ENCODE measurements at regions not wholly inside any gene's neighbourhood (a gene's known extent, or its start where the extent isn't known, plus 50 kb on each side); places are given as distances from the start of the nearest gene placed in this dataset.
A peak's percentile ranks its signal among the peaks of the same experiment; 100 is the strongest.

DNA sequence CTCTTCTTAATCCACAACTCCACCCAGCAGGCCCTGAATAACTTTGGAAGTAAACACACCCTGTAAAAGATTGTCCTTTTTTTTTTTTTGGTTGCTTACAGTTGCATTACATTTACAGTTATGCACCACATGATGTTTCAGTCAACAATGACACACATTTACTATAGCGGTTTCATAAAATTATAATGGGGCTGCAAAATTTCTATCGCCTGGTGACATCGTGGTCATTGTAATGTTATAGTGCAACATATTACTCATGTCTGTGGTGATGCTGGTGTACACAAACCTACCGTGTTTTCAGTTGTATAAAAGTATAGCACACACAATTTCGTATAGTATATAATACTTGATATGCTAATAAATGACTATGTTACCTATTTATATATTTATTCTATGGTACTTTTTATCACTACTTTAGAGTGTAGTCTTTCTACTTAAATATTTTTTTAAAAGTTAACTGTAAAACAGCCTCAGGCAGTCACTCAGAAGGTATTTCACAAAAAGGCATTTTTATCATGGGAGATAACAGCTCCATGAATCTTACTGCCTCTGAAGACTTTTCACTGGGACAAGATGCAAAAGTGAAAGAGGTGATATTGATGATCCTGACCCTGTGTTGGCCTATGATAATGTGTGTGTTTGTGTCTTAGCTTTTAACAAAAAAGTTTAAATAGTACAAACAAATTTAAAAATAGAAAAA is 695.4 kb upstream of the CDH18 start:
- Mint-ChIP-seq H3K9me3 (ENCODE audit: low read depth) (peaks cover 3% of the 10 kb centered on the region), H3K36me3 (ENCODE audit: low read depth) (no peaks in the 10 kb centered on the region), H3K4me1 (ENCODE audit: low read depth) (peaks cover 10% of the 10 kb centered on the region), H3K27ac (ENCODE audit: unreplicated experiment) (no peak overlapping the region), H3K27me3 (ENCODE audit: low read depth) (peaks cover 12% of the 10 kb centered on the region), H3K4me3 (ENCODE audit: unreplicated experiment) (no peak overlapping the region)
- no peak for DNase-seq (ENCODE audit: low spot score)
- TF ChIP-seq, protein P1, sequence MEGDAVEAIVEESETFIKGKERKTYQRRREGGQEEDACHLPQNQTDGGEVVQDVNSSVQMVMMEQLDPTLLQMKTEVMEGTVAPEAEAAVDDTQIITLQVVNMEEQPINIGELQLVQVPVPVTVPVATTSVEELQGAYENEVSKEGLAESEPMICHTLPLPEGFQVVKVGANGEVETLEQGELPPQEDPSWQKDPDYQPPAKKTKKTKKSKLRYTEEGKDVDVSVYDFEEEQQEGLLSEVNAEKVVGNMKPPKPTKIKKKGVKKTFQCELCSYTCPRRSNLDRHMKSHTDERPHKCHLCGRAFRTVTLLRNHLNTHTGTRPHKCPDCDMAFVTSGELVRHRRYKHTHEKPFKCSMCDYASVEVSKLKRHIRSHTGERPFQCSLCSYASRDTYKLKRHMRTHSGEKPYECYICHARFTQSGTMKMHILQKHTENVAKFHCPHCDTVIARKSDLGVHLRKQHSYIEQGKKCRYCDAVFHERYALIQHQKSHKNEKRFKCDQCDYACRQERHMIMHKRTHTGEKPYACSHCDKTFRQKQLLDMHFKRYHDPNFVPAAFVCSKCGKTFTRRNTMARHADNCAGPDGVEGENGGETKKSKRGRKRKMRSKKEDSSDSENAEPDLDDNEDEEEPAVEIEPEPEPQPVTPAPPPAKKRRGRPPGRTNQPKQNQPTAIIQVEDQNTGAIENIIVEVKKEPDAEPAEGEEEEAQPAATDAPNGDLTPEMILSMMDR (IDR thresholded peaks at IDR 0.05), result no peak

DNA sequence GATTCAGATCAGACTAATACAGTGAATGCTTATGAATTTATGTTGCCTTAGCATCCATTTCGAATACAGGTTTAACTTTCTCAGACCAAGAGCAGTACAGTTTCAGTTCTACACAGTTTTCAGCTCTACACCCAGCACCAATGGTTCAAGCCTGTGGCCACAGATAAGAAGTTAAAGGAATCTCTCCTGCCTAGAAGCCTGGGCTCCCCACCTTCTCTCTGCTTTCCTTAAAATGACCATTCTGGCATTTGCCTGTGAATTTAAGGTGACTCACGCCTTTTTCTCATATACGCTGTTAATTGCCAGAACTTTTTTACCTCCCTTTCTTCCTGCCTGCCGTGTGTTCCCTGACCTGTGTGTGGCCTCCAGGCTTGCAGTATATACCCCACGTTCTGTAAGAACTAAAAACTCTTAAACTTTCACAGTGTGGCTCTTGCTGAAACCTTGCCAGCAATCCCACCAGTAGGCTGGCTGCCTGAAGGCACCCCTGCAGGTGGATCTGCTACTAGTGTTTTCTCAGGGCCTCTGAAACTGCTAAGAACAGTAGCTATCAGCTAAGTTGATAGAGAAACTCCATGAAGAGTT is 692.8 kb upstream of the CDH18 start:
- Mint-ChIP-seq H3K36me3 (ENCODE audit: low read depth) (no peaks in the 10 kb centered on the region), H3K9me3 (ENCODE audit: low read depth) (peaks cover 3% of the 10 kb centered on the region), H3K27ac (ENCODE audit: unreplicated experiment) (no peak overlapping the region), H3K27me3 (ENCODE audit: low read depth) (no peaks in the 10 kb centered on the region), H3K4me3 (ENCODE audit: unreplicated experiment) (no peak overlapping the region), H3K4me1 (ENCODE audit: low read depth) (peaks cover 10% of the 10 kb centered on the region)
- TF ChIP-seq, protein P1 (IDR thresholded peaks at IDR 0.05), result no peak
- DNase-seq (ENCODE audit: low spot score), result no peak

DNA sequence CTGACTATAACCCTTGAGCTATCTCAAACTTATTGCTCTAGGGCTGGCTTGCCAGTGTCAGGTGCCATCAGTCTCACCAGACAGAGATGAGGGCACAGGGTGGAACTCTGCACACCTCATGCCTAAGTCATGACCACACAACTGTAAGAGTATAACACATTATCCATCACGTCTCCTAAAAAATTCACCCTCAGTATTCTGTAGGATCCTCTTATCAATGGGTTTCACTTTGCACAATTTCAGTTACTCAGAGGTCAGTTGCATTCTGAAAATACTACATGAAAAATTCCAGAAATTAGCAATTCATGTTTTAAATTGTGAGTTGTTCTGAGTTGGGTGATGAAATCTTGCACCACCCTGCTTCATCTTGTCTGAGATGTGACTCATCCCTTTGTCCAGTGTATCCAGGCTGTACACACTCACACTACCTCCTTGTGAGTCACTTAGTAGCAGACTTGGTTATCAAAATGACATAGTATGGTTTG is 690.9 kb upstream of the CDH18 start:
- TF ChIP-seq, protein P1 (IDR thresholded peaks at IDR 0.05), result no peak
- Mint-ChIP-seq H3K9me3 (ENCODE audit: low read depth) (peaks cover 3% of the 10 kb centered on the region), H3K27me3 (ENCODE audit: low read depth) (no peaks in the 10 kb centered on the region), H3K4me3 (ENCODE audit: unreplicated experiment) (no peak overlapping the region), H3K4me1 (ENCODE audit: low read depth) (peaks cover 10% of the 10 kb centered on the region), H3K27ac (ENCODE audit: unreplicated experiment) (peak overlapping the region; percentile 92), H3K36me3 (ENCODE audit: low read depth) (no peaks in the 10 kb centered on the region)
- no peak for DNase-seq (ENCODE audit: low spot score)

DNA sequence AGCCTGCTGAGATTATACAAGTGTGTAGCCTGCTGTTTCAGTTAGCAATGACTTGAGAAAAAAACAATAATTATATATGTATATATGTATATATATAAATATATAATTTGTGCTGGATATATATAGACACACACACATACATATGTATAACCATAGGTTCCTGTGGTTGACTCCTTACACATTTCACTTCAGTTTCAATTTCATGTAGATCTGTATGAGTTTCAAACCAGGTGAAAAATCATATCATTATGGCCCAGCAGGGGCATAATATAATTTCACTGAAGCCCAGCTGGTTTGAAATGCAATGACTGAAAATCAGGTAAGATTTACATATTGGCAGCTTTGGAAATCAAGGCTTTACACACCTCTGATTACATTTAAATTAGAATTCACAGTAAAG is 690.4 kb upstream of the CDH18 start:
- peaks cover 10% of the 10 kb centered on the region for H3K4me1 Mint-ChIP-seq (ENCODE audit: low read depth)
- peaks cover 3% of the 10 kb centered on the region for H3K9me3 Mint-ChIP-seq (ENCODE audit: low read depth)
- H3K27ac Mint-ChIP-seq (ENCODE audit: unreplicated experiment), result peak overlapping the region; percentile 92
- H3K4me3 Mint-ChIP-seq (ENCODE audit: unreplicated experiment), result no peak overlapping the region
- no peaks in the 10 kb centered on the region for H3K27me3 Mint-ChIP-seq (ENCODE audit: low read depth)
- H3K36me3 Mint-ChIP-seq (ENCODE audit: low read depth), result no peaks in the 10 kb centered on the region
- no peak for DNase-seq (ENCODE audit: low spot score)
- TF ChIP-seq, protein P1 (IDR thresholded peaks at IDR 0.05), result no peak

DNA sequence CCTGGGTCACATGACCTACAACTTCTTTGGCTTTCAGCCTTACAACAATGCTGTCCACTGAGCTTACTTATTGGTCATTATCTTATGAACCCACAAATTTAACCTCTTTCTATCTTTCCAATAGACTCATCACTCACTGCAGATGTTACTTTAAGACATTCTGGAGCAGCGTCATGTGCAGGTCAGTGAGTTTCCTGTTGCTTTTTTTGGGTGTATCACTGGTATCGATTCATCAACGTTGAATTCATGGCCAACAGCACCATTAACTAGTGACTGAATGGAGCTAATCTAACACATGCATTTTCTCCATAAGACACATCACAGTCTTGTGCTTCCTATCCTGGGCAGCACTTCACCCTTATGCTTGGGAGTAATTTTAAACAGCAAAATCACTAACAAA is 672.6 kb upstream of the CDH18 start:
- Mint-ChIP-seq H3K27ac (ENCODE audit: unreplicated experiment) (no peak overlapping the region), H3K27me3 (ENCODE audit: low read depth) (peaks cover 19% of the 10 kb centered on the region), H3K4me1 (ENCODE audit: low read depth) (no peaks in the 10 kb centered on the region)

More for the DNA sequence above, 672.6 kb upstream of the CDH18 start:
- no peaks in the 10 kb centered on the region for H3K9me3 Mint-ChIP-seq (ENCODE audit: low read depth)
- no peak for DNase-seq (ENCODE audit: low spot score)
- TF ChIP-seq, protein P1 (IDR thresholded peaks at IDR 0.05), result no peak
- H3K36me3 Mint-ChIP-seq (ENCODE audit: low read depth), result no peaks in the 10 kb centered on the region
- no peak overlapping the region for H3K4me3 Mint-ChIP-seq (ENCODE audit: unreplicated experiment)

Data from chondrocyte (in vitro differentiated cells).